Gastrocnemius medialis (tissue), 4 donors: ENCODE measurements at regions not wholly inside any gene's neighbourhood (a gene's known extent, or its start where the extent isn't known, plus 50 kb on each side); places are given as distances from the start of the nearest gene placed in this dataset.

Experiments
- POLR2A ChIP-seq, 2 donors: fragments of 450-650 bp; IDR thresholded peaks; one replicate each; pipeline ENCODE4 v1.6.1; 2017; ENCODE audit warnings: antibody characterized with exemption in 2 of 2, mild to moderate bottlenecking in 2 of 2, moderate library complexity in 2 of 2
- TF ChIP-seq, protein P1 (sequence below), 5 experiments: fragments of 450-650 bp in 3 of 5; fragments of 200-600 bp in 2 of 5; sonication (generic) in 2 of 5; IDR thresholded peaks in 4 of 5; conservative IDR thresholded peaks in 1 of 5; 1 replicate in 4 of 5; 2 replicates in 1 of 5; pipeline ENCODE4 v1.5.1; 2016 to 2019; ENCODE audit warnings: antibody characterized with exemption in 5 of 5, mild to moderate bottlenecking in 3 of 5, moderate library complexity in 3 of 5

GRCh38 chr4:42750856-42751255 is 94.0 kb upstream of the ATP8A1 start:
- TF ChIP-seq, protein P1, sequence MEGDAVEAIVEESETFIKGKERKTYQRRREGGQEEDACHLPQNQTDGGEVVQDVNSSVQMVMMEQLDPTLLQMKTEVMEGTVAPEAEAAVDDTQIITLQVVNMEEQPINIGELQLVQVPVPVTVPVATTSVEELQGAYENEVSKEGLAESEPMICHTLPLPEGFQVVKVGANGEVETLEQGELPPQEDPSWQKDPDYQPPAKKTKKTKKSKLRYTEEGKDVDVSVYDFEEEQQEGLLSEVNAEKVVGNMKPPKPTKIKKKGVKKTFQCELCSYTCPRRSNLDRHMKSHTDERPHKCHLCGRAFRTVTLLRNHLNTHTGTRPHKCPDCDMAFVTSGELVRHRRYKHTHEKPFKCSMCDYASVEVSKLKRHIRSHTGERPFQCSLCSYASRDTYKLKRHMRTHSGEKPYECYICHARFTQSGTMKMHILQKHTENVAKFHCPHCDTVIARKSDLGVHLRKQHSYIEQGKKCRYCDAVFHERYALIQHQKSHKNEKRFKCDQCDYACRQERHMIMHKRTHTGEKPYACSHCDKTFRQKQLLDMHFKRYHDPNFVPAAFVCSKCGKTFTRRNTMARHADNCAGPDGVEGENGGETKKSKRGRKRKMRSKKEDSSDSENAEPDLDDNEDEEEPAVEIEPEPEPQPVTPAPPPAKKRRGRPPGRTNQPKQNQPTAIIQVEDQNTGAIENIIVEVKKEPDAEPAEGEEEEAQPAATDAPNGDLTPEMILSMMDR (IDR thresholded peaks at IDR 0.05 in 4 of 5, conservative IDR thresholded peaks at IDR 0.05 in 1 of 5), result no peak
- no peak for TF ChIP-seq POLR2A (IDR thresholded peaks at IDR 0.05)
